Posterior cingulate gyrus (tissue), 11 donors: ENCODE measurements at regions not wholly inside any gene's neighbourhood (a gene's known extent, or its start where the extent isn't known, plus 50 kb on each side); places are given as distances from the start of the nearest gene placed in this dataset.

ENCODE experiments used
- DNase-seq, 10 donors: peaks; one replicate each; pipeline versions ENCODE4 v3.0.0 to v3.0.0-alpha.2; 2020 to 2021; ENCODE audit warnings: mixed read lengths in 3 of 10
- intact Hi-C: fragments of 100-400 bp; cut with DNase I; formaldehyde crosslinking; loops from one replicate; pipeline ENCODE4 v1.15.1; 2023

DNA sequence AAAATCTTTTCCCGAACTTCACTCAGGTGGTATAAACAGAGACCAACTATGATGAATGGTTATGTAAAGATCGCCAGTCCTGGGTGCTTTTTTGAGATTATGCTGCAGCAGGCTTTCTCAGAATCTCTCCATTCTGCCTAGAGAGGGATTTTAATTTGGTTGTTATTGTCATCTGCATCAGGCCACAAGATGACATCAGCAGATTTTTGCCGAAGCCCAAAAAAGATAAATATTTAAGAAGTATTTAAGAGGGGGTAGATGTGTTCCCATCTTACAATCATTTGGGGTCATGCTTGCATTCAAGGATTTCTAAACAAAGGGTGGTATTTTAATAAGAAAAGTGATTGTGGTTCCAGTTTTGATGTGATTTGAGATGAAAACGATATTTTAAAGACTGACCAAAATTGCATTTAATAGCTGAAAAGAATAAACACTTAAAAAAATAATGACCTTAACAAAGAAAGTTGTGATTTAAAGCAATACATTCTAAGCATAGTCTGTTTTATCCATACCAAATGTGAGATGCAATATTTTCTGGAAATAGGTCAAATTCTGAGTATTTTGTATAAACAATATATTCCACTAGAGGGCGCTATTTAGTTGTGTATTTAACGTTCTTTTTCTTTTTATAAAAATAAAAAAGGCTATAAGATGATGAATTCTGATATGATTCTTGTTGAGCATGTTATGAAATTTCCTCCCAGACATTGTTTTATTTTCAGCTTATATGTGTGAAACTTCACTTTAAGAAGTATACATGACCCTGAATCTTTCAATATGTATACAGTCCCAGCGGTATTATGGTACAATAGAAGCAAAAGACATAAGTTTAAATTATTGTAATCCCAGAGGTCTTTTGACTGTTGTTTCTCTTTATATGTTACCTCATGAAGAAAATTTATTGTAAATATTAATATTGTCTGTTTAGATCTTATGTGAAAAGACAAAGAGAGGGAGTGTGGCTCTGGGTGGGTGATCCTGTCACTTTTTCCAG is 51.0 kb upstream of the ZFP64 start:
- DNase-seq = no peak
- intact Hi-C loops = loop anchor here (5.0 to 10.0 kb wide), 3 partner anchors 132 to 1305 kb away; no protein-coding TSS in a partner anchor
